Stimulated activated CD4-positive, alpha-beta T cell treated with anti-CD3 and anti-CD28 coated beads, Interleukin-2, amount 100 ng/mL, for 4 hours (primary cell): ENCODE measurements at regions not wholly inside any gene's neighbourhood (a gene's known extent, or its start where the extent isn't known, plus 50 kb on each side); places are given as distances from the start of the nearest gene placed in this dataset.

ENCODE experiments used
- DNase-seq: peaks from one replicate; pipeline ENCODE4 v3.0.0-alpha.2; 2020; ENCODE audit warnings: low read depth

GRCh38 chr4:42747971-42748370 is 91.1 kb upstream of the ATP8A1 start:
- no peak for DNase-seq

- DNase-seq: no peak
Observed at GRCh38 chr4:42736527-42737195, 79.8 kb upstream of the ATP8A1 start.

DNA sequence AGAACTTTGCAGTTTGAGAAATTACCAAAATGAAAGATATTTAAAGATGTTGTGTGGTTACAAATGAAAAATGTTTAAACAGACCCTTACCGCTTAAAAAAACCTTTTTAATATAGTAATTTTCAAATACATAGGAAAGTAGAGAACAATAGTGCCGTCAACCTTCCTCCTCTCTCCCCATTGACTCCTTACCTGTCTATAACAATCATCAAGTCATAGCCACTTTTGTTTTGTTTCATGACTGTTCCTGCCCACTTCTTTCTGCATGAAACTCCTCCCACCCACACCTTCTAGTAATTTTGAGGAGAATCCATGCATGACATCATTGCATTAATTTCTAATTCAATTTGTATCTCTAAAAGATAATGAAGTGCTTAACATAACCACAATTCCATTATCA is 76.5 kb upstream of the ATP8A1 start:
- no peak for DNase-seq

- DNase-seq: no peak
Observed at GRCh38 chr4:42732776-42733175, 75.9 kb upstream of the ATP8A1 start.

- DNase-seq: no peak
Observed at GRCh38 chr4:42729505-42730237, 72.8 kb upstream of the ATP8A1 start.

DNA sequence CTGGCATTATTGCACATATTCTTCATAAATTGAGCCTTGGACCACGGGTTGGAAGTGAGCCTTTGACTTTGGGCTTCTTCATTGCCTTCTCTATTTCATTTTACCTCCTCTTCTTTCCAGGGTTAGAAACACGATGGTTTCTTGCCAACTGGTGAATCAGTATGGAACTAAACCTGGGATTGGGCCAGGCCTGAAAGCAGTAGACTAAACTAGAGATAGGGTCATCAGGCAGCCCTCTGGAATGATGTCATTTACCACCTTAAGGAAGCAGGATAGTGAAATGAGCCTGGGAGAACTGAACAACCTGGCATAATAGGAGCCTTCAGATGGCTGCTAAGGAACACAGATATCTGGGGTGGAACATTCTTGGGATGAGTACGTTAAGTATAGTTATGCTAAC is 67.5 kb upstream of the ATP8A1 start:
- DNase-seq: no peak

DNA sequence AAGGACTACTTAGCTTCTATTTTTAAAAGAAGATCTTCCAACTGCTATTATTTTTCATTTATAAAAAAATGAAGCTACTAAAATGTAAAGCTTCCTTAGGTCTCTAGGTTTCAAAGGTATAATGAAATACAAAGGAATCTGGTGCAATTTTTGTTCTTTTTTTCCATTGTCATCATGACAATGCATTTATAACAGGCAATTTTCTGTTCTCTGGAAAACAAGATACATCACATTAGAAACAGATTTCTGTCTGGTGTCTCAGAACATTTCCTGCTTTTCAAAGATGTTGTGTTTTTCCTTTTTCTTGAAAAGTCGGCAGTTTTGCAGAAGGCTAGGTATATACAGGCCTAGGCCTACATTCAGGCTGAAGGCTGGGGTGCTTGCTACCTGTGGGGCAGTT is 63.6 kb upstream of the ATP8A1 start:
- DNase-seq: no peak

GRCh38 chr4:42719257-42719656 is 62.4 kb upstream of the ATP8A1 start:
- no peak for DNase-seq

GRCh38 chr4:42718336-42718735 is 61.4 kb upstream of the ATP8A1 start:
- DNase-seq: no peak

- no peak for DNase-seq
Observed at GRCh38 chr4:42716996-42717395, 60.1 kb upstream of the ATP8A1 start.

DNA sequence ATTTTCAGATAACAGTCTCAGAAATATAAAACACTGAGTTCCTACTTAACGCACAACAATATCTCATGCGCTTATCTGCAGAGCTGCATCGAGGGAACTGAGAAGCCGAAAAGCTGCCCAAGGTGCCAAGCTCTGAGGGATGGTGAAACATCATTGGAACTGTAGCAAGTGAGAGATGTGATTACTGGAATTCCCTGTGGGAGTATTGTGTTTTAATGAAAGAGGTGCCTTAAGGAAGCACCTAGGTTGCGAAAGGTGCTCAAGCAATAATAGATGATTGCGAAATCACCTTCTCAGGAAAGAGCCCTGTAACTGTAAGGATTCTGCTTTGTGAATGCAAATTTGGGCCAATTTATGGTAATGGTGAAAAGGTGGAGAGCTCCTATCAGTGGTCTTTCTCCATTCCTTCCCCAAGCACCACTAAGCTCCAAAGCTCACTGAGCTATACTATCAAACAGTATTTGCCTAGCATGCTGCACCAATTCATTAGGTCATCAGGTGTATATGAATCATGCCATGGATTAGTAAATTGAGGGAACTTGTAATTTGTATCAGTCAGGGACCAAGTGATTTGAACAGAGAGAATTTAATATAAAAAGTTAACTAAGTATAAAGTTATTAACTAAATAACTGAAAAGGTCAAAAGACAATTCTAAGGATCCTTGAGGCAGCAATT is 59.0 kb upstream of the ATP8A1 start:
- DNase-seq: no peak

DNA sequence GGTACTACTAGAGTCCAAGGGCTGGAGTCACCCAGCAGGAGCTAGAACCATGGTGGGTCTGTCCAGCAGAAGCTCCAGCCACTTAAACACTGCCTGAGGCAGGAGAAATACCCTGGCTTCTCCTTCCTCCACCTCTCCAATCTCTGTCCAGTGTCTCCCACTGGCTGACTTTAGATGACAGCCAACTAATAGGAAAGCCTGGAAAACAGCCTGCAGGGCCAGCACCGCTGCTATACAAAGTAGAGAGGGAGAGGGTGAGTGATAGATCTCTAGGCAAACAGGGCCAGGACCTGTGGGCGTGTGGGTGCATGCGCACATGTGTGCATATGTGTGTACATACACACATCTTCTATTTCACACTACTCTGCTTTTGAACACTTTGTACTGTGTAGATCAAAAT is 56.5 kb upstream of the ATP8A1 start:
- DNase-seq: no peak

DNA sequence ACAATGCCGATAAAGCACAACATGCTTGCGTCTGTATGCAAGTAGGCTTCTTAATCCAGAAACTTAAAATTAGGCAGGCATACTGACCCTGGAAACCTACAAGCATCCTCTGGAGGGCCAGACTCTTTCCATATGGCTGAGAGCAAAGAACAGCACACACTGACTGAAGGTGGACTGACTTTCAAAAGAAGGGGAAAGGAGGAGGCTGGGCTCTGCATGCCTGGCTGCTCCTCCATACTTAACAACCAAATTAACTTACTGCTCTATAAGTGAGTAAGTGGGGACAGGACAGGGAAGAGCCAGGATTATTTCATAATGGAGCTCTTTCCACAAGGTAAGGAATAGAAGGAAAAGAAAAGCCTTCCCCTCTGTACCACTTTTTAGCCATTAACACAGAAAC is 55.9 kb upstream of the ATP8A1 start:
- no peak for DNase-seq

DNA sequence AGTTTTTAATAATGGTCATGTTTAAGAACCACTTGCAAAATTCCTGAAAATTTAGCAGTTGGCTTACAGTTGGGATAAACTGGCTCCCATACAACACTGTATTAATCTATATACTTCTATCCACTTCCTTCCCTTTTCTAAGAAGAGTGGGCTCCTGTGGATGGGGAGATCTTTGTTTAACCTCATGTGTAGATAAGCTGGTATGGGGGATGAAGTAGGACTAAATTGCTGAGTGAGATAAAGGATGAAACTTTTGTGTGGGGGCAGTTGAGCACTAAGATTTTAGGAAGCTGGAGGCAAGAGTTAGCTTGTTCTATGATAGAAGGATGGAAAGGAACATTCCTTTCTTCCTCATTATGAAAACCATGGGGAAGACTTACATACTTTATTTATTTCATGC is 54.6 kb upstream of the ATP8A1 start:
- DNase-seq: no peak

DNA sequence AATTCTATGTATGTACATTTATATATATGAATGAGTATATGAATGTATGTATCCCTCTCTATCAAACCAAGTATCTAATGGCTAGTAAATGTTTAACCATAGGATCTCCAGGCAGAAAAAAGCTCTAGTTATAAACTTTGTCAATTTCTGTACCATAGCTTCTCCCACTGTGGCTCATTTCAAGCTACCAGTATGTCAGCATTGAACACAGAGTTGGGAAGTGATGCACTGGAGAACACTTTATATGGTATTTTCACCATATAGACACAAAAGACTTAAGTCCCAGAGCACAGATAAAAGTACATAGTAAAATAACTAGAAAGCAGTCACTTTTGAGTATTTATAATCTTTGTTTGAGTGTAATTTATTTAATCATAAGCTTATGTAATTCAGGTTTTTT is 53.9 kb upstream of the ATP8A1 start:
- no peak for DNase-seq

DNA sequence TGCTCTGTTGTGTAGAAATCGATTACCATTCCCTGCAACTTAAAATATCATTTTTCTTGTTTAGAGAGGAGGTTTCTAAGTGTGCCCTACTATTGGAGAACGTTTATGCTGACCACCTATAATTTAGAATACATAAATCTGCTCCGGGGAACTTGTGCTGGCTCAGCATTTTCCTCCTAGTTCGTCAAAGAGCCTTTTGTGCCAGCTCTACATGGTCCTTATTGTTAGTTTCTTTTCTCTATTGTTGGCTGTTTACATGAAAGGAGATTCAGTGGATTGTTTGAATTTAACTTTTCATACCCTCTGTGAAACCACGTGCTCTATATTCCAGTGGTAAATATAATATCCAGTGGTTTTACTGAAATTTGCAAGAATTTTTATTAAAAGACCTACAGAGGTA is 53.4 kb upstream of the ATP8A1 start:
- no peak for DNase-seq

DNA sequence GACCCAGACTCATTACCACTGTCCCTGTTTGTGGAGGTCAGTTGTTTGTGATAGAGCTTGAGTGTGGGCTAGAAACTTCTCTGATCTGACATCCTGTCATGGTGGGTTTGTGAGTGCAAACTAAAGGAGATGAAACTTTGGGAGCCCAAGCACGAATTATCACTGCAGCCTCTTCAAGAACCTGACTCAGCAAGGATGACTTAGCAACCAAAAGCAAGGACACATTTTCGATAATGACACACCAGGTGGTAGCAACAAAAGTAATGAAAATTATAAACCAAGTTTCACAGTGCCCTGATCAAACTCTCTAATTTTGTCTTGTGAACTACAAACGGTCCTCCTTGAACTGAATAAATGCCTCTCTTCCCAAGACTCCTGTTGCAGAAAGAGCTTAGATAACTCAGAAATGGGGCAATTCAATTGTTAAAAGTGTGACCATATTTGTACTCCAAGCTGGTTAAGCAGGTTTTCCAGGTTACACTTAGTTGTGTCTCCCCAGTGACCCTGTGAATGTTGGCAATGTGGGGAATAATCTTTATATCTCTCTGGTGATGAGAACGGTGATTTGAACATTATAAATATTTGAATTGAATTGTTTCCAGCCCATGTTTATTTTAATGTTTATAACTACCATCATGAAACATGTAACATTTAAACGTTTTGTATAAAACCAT is 52.6 kb upstream of the ATP8A1 start:
- no peak for DNase-seq

- DNase-seq: no peak
Observed at GRCh38 chr4:42708625-42709024, 51.7 kb upstream of the ATP8A1 start.
